ENCODE measurements at regions not wholly inside any gene's neighbourhood (a gene's known extent, or its start where the extent isn't known, plus 50 kb on each side); places are given as distances from the start of the nearest gene placed in this dataset.
A peak's percentile ranks its signal among the peaks of the same experiment; 100 is the strongest.
"Not testable (repeated sequence)": the region's sequence is repeated elsewhere in the genome, so short reads cannot be mapped to it uniquely, and the experiment has no call there.

DNA sequence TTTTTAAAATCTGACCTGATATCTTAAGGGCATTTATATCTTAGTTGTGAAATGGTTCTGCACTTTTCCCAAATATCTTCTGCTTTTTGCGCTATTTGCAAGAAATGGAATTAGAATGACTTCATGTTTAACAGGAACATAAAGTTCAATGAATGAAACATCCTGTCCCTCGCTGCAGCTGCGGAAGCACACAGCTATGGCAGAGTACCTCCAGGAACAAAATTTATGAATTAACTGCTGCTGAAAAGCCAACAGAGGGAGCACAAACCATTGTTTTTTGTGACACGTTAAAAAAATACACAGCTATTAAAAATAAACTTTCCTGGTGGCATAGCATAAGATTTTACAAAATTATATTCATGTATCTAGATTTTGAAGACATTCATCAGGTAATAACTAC, 404.4 kb upstream of the MDFIC2 start:
- H3K27me3 Mint-ChIP-seq (ENCODE audit: low read depth): no peaks in the 10 kb centered on the region
- H3K27ac Mint-ChIP-seq: no peak overlapping the region
- peaks cover 7% of the 10 kb centered on the region for H3K36me3 Mint-ChIP-seq (ENCODE audit: low read depth)
- H3K9me3 Mint-ChIP-seq: peaks cover 13% of the 10 kb centered on the region
- H3K4me1 Mint-ChIP-seq: no peaks in the 10 kb centered on the region
- TF ChIP-seq, protein P1, sequence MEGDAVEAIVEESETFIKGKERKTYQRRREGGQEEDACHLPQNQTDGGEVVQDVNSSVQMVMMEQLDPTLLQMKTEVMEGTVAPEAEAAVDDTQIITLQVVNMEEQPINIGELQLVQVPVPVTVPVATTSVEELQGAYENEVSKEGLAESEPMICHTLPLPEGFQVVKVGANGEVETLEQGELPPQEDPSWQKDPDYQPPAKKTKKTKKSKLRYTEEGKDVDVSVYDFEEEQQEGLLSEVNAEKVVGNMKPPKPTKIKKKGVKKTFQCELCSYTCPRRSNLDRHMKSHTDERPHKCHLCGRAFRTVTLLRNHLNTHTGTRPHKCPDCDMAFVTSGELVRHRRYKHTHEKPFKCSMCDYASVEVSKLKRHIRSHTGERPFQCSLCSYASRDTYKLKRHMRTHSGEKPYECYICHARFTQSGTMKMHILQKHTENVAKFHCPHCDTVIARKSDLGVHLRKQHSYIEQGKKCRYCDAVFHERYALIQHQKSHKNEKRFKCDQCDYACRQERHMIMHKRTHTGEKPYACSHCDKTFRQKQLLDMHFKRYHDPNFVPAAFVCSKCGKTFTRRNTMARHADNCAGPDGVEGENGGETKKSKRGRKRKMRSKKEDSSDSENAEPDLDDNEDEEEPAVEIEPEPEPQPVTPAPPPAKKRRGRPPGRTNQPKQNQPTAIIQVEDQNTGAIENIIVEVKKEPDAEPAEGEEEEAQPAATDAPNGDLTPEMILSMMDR (IDR thresholded peaks at IDR 0.05; ENCODE audit: unreplicated experiment in 3 of 3): peak; percentile 34 to 46 (median 42)
- H3K4me3 Mint-ChIP-seq: no peak overlapping the region

DNA sequence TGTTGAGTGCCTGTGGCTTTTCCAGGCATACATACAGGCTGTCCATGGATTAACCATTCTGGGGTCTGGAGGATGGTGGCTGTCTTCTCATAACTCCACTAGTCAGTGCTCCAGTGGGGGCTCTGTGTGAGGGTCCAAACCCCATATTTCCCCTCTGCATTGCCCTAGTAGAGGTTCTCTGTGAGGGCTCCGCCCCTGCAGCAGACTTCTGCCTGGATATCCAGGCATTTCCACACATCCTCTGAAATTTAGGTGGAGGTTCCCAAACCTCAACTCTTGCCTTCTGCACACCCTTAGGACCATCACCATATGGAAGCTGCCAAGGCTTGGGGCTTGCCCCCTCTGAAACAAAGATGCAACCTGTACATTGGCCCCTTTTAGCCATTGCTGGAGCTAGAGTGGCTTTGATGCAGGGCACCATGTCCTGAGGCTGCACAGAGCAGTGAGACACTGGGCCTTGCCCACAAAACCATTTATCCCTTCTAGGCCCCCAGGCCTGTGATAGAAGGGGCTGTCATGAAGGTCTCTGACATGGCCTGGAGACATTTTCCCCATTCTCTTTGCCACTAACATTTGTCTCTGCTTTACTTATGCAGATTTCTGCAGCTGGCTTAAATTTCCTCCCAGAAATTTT, 400.1 kb upstream of the MDFIC2 start:
- no peak overlapping the region for H3K27ac Mint-ChIP-seq
- no peak overlapping the region for H3K4me3 Mint-ChIP-seq
- no peaks in the 10 kb centered on the region for H3K27me3 Mint-ChIP-seq (ENCODE audit: low read depth)
- H3K36me3 Mint-ChIP-seq (ENCODE audit: low read depth): peaks cover 11% of the 10 kb centered on the region
- H3K4me1 Mint-ChIP-seq: no peaks in the 10 kb centered on the region
- H3K9me3 Mint-ChIP-seq: peaks cover 23% of the 10 kb centered on the region
- TF ChIP-seq, protein P1 (IDR thresholded peaks at IDR 0.05; ENCODE audit: unreplicated experiment in 3 of 3): no peak

DNA sequence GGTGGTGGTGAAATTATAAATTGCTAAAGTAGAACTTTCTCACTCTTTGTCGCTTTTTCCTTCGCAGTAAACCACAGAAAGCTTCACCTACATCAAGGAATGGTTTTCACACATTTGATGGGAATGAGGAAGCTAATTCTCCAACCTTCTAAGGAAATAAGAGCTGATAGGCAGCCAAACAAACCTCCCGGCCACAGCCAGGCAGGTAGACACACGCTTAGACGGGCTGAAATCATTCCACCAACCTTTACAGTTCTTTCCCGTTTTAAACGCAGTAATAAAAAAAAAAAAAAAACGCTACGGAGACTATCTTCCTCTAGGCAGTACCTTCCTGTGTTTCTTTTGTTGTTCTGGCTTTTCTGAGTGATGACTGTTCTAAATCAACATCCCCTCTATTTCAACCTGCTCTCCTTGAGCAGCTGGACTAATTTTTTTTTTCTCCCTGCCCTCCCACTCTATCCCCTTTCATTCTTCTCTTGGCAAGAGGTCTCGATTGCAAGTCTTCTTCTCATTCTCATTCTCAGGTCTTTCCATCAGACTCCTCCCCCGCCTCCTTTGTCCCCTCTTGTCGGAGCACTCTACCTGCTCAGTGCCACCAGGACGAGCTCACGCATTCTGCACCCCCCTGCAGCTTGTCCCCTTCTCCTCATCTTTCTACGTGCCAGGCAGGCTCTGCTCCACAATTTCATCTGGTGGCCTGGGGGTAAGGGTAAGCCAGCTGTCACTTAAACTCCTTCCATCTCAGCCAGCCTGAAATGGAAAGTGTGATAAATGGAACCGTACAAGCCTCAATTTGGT, 391.1 kb upstream of the MDFIC2 start:
- Mint-ChIP-seq H3K36me3 (ENCODE audit: low read depth) (no peaks in the 10 kb centered on the region), H3K9me3 (peaks cover 2% of the 10 kb centered on the region), H3K27ac (no peak overlapping the region), H3K27me3 (ENCODE audit: low read depth) (no peaks in the 10 kb centered on the region), H3K4me1 (no peaks in the 10 kb centered on the region), H3K4me3 (no peak overlapping the region)
- TF ChIP-seq, protein P1 (IDR thresholded peaks at IDR 0.05; ENCODE audit: unreplicated experiment in 3 of 3): no peak

DNA sequence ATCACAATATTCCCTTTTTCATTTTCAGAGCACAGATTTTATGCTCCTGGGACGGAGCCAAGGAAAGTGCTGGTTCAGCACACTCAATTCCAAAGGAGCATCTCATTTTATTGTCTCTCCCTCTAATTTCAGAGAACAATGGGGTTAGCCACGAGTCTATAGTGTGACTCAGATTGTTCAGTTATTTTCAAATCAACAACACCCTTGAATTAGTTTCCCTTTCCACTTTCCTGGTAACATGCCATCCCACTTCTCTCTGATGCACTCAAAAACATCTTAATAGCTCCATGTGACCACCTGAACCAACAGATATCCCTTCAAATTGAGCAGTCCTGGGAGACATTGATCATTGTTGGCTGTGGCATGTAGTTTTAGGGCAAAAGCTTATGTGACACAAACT, 389.7 kb upstream of the MDFIC2 start:
- TF ChIP-seq, protein P1 (IDR thresholded peaks at IDR 0.05; ENCODE audit: unreplicated experiment in 3 of 3): no peak
- H3K4me3 Mint-ChIP-seq: no peak overlapping the region
- no peaks in the 10 kb centered on the region for H3K36me3 Mint-ChIP-seq (ENCODE audit: low read depth)

DNA sequence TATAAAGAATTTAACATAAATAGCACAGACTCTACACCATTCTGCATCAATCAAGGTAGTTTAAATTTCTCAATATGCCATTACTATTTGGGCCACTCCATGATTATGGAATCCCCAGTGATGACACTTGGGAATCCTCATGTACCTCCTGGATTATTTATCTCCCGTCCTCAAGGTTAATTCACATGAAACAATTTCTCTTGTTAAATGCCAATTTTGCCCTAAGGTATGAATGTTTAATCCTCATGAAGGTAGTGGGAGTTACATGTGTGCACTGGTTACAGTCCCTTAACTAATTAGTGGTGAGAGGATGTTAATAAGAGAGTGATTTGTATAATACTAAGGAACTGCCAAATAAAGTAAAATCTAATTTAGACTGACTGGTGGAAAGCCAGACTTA, 372.3 kb upstream of the MDFIC2 start:
- Mint-ChIP-seq H3K4me3 (no peak overlapping the region), H3K9me3 (peaks cover 20% of the 10 kb centered on the region), H3K27me3 (ENCODE audit: low read depth) (peaks cover 6% of the 10 kb centered on the region), H3K4me1 (no peaks in the 10 kb centered on the region), H3K27ac (no peak overlapping the region), H3K36me3 (ENCODE audit: low read depth) (no peaks in the 10 kb centered on the region)
- TF ChIP-seq, protein P1 (IDR thresholded peaks at IDR 0.05; ENCODE audit: unreplicated experiment in 3 of 3): no peak

More for the DNA sequence above, 389.7 kb upstream of the MDFIC2 start:
- H3K9me3 Mint-ChIP-seq: no peaks in the 10 kb centered on the region
- no peaks in the 10 kb centered on the region for H3K4me1 Mint-ChIP-seq
- no peak overlapping the region for H3K27ac Mint-ChIP-seq
- no peaks in the 10 kb centered on the region for H3K27me3 Mint-ChIP-seq (ENCODE audit: low read depth)

DNA sequence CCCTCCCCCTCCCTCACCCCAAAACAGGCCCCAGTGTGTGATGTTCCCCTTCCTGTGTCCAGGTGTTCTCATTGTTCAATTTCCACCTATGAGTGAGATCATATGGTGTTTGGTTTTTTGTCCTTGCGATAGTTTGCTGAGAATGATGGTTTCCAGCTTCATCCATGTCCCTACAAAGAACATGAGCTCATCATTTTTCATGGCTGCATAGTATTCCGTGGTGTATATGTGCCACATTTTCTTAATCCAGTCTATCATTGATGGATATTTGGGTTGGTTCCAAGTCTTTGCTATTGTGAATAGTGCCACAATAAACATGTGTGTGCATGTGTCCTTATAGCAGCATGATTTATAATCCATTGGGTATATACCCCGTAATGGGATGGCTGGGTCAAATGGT, 363.4 kb upstream of the MDFIC2 start:
- not testable (repeated sequence) for H3K27ac Mint-ChIP-seq; H3K4me3 Mint-ChIP-seq; H3K4me1 Mint-ChIP-seq; H3K36me3 Mint-ChIP-seq (ENCODE audit: low read depth)
- H3K27me3 Mint-ChIP-seq (ENCODE audit: low read depth): peaks cover 12% of the 10 kb centered on the region
- H3K9me3 Mint-ChIP-seq: peaks cover 21% of the 10 kb centered on the region
